ENCODE measurements at regions not wholly inside any gene's neighbourhood (a gene's known extent, or its start where the extent isn't known, plus 50 kb on each side); places are given as distances from the start of the nearest gene placed in this dataset.

DNA sequence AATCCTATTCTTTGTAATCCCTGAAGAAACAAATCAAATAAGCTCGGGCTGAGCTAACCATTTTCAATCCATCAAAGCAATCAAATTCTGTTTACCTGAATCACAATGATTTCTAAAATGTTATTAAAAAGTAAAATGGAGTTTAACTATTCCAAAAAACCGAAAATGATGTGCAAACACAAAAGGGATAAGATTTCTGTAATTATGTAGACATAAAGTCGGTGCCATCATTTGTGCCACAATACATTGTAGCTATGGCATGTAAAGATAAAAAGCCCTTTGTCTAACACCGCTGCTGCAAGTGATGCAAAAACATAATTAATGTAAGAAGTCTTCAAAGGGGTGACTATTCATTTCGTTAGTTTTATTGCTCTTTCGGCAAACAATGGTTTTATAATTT is 125.1 kb upstream of the FAM204A start:
- no peaks in the 10 kb centered on the region for H3K4me1 ChIP-seq
- H3K27me3 ChIP-seq: peaks cover 0 to 33% of the 10 kb centered on the region in 2 donors
- no peaks in the 10 kb centered on the region for H3K36me3 ChIP-seq
- H3K9me3 ChIP-seq: peaks cover 6% of the 10 kb centered on the region in 2 donors
- H3K4me3 ChIP-seq: no peak overlapping the region
- no peak for DNase-seq (ENCODE audit: low spot score in 2 of 2)
- intact Hi-C loops (cut with DNase I; ENCODE audit: low total_unique reads): no loop called here
- TF ChIP-seq CTCF (IDR thresholded peaks at IDR 0.05): no peak
- TF ChIP-seq POLR2AphosphoS5 (IDR thresholded peaks at IDR 0.05): no peak
- no peak for TF ChIP-seq POLR2A (IDR thresholded peaks at IDR 0.05)
- H3K27ac ChIP-seq: no peak overlapping the region

DNA sequence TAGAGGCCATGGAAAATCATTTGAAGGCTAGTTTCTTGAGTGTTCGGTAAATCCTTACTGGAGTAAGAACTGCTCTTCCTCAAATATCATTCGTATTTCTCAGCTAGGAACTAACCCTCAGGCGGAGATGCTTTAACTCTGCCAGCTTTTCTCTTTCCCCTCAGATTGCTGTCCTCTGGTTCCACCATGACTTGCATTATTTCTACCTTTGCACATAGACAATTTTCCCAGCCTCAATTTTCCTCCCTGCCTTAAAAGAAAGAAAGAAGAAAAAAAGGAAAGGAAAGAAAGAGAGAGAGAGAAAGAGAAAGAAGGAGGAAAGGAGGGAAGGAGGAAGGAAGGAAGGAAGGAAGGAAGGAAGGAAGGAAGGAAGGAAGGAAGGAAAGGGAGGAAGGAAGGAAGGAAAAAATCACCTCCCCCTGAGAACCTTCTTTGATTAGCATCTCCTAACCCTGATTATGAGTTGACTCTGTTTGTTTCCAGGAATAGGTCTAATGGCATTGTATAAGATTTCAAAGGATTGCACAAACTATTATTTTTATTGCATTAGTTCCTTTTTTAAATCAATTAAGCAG is 123.3 kb upstream of the FAM204A start:
- Histone ChIP-seq H3K9me3 (no peaks in the 10 kb centered on the region), H3K4me3 (no peak overlapping the region), H3K27ac (no peak overlapping the region), H3K4me1 (no peaks in the 10 kb centered on the region), H3K27me3 (peaks cover 0 to 32% of the 10 kb centered on the region in 2 donors), H3K36me3 (no peaks in the 10 kb centered on the region)
- TF ChIP-seq POLR2A (IDR thresholded peaks at IDR 0.05): no peak
- TF ChIP-seq POLR2AphosphoS5 (IDR thresholded peaks at IDR 0.05): no peak
- no peak for TF ChIP-seq CTCF (IDR thresholded peaks at IDR 0.05)
- no peak for DNase-seq (ENCODE audit: low spot score in 2 of 2)
- intact Hi-C loops (cut with DNase I; ENCODE audit: low total_unique reads): no loop called here

GRCh38 chr10:118463740-118464139 is 121.6 kb upstream of the FAM204A start:
- Histone ChIP-seq H3K36me3 (no peaks in the 10 kb centered on the region), H3K27me3 (peaks cover 0 to 32% of the 10 kb centered on the region in 2 donors), H3K9me3 (no peaks in the 10 kb centered on the region), H3K4me1 (no peaks in the 10 kb centered on the region), H3K27ac (no peak overlapping the region), H3K4me3 (no peak overlapping the region)
- TF ChIP-seq POLR2AphosphoS5 (IDR thresholded peaks at IDR 0.05) (no peak), POLR2A (IDR thresholded peaks at IDR 0.05) (no peak), CTCF (IDR thresholded peaks at IDR 0.05) (no peak)
- intact Hi-C loops (cut with DNase I; ENCODE audit: low total_unique reads): no loop called here
- DNase-seq (ENCODE audit: low spot score in 2 of 2): no peak

DNA sequence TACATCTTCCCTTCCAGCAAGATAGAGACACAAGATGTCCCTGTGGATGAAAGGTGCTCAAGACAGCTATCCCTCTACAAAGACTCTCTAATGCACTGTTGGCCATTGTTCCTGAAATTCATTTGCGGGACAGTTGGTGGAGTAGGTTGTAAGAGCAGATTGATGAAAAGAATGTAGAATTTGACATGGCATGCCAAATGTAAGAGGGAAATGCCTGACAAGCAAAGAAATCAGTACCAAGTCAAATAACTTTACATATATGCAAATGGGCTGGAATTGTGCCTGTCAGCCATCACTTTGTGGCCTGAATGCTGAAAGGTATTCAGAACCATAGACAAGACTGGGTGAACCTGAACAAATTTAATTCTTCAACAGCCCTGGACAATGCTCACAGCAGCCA is 120.3 kb upstream of the FAM204A start:
- Histone ChIP-seq H3K9me3 (no peaks in the 10 kb centered on the region), H3K27me3 (peaks cover 0 to 25% of the 10 kb centered on the region in 2 donors), H3K36me3 (no peaks in the 10 kb centered on the region), H3K4me3 (no peak overlapping the region), H3K27ac (no peak overlapping the region), H3K4me1 (no peaks in the 10 kb centered on the region)
- intact Hi-C loops (cut with DNase I; ENCODE audit: low total_unique reads): no loop called here
- DNase-seq (ENCODE audit: low spot score in 2 of 2): no peak
- no peak for TF ChIP-seq POLR2AphosphoS5 (IDR thresholded peaks at IDR 0.05)

DNA sequence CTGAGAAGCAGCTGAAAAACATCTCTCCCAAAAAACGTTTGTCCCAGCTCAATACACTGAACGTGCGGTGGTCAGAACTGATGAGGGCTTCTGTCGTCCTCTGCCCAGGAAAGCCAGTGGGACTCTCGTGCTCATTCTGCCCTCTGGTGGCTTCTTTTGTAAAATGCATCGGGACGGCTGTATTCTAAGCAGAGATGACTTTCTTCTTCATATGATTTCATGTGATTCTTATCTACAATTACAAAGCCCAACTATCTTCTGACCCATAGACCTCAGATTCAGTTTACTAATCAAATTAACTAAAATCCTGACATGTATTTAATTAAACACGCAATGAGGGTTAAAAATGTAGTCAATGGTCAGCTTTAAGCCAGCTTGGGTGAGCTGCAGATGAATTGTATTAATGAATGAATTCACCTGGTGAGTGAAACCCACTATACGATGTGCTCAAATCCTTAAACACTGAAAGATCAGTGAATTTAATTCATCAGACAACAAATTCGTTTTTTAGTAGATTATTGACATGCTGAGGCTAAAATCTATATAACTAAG is 117.6 kb upstream of the FAM204A start:
- H3K4me1 ChIP-seq: no peaks in the 10 kb centered on the region
- peaks cover 0 to 18% of the 10 kb centered on the region in 2 donors for H3K27me3 ChIP-seq
- intact Hi-C loops (cut with DNase I; ENCODE audit: low total_unique reads): no loop called here
- no peak overlapping the region for H3K27ac ChIP-seq
- DNase-seq (ENCODE audit: low spot score in 2 of 2): peak in 1 of 2 donors; percentile 32
- H3K4me3 ChIP-seq: peak overlapping the region in 1 of 3 donors; percentile 32
- H3K36me3 ChIP-seq: no peaks in the 10 kb centered on the region
- no peak for TF ChIP-seq POLR2A (IDR thresholded peaks at IDR 0.05)
- TF ChIP-seq POLR2AphosphoS5 (IDR thresholded peaks at IDR 0.05): no peak
- TF ChIP-seq CTCF (IDR thresholded peaks at IDR 0.05): peak; percentile 29 to 63 (median 57)
- H3K9me3 ChIP-seq: no peaks in the 10 kb centered on the region
